HS-27A (cell line): ENCODE measurements at regions not wholly inside any gene's neighbourhood (a gene's known extent, or its start where the extent isn't known, plus 50 kb on each side); places are given as distances from the start of the nearest gene placed in this dataset.
"Not testable (repeated sequence)": the region's sequence is repeated elsewhere in the genome, so short reads cannot be mapped to it uniquely, and the experiment has no call there.

Source experiments
- DNase-seq: peaks from one replicate; pipeline ENCODE4 v3.0.0-alpha.2; 2012; ENCODE audit warnings: low read depth, missing footprints

GRCh38 chr12:68984796-68985573 is 52.0 kb upstream of the CPM start:
- no peak for DNase-seq

- DNase-seq: not testable (repeated sequence)
Observed at GRCh38 chr12:68997526-68997925, 64.6 kb upstream of the CPM start.

DNA sequence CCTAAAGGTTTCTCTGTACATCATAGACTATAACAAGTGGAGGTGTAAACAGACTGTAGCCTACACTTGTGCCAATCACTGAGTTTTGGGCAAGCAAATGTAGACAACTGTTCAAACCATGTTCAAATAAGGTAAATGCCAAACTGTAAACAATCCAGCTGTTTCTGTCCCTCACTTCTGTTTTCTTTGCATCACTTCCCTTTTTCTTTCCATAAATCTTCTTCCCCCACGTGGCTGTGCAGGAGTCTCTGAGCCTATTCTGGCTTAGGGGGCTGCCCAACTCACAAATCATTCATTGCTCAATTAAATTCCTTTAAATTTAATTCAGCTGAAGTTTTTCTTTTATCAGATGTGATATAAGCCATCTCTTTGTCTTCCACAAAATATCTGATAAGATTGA is 65.1 kb upstream of the CPM start:
- no peak for DNase-seq

GRCh38 chr12:69000074-69000473 is 67.1 kb upstream of the CPM start:
- DNase-seq: no peak

DNA sequence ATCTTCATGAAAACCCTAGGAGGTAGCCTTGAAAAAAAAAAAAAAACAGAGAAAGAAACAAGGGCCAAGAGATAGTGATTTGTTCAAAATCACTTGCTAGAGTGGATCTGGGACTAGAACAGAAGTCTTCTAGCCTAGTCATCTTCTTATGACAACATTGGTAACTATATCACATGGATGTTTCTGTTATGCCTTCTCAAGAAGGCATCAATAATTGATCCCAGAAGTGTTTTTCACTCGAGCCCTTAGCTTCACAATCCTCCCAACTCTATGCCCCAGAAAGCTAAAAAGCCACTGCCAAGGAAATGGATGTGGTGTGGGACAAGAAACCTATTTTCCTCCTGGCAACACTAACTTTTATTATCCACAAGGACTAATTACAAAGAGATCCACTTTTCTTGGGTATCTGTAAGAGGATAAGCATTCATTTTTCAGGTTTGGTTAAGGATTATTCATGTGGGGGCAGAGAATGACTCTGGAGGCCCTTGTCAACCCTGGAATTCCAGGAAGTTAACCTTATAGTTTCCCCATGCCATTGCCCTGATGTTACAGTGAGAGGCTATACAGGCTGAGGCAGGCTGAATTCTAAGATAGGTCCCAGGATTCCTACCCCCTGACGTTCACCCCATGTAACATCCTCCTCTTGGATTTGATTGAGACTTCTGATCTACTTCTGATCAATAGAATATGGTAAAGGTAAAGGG is 67.7 kb upstream of the CPM start:
- no peak for DNase-seq

DNA sequence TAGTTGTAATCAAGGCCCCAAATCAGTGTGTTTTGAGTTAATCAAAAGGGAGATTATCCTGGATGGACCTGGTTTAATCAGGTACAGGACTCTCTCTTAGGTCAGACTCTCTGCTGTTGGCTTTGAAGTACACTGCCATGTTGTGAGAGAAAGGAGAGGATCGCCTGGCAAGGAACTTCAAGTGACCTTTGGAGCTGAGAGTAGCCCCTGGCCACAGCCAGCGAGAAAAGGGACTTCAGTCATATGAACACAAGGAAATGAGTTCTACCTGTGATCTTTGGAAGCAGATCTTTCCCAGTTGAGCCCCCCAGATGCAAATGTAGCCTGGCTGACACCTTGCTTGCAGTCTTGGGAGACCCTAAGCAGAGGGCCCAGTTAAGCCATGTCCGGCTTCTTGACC is 68.3 kb upstream of the CPM start:
- DNase-seq: no peak

- no peak for DNase-seq
Observed at GRCh38 chr12:69002969-69003368, 70.0 kb upstream of the CPM start.

DNA sequence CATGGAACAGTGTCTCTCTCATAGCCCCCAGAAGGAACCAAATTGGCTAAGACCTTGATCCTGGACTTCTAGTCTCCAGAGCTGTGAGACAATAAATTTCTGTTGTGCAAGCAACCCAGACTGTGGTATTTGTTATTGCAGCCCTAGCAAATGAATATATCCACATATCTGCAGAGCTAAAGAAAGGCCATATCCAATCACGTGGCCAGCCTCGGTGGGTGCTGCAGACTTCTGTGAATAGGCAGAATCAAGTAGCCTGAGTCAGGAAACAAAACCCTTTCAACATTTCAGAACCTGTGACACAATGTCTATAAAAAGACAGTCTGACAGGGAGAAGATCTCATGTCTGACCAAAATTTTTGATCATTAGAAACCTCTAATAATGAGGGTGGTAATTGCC is 71.0 kb upstream of the CPM start:
- DNase-seq: no peak

- no peak for DNase-seq
Observed at GRCh38 chr12:69007101-69007854, 74.3 kb upstream of the CPM start.

- DNase-seq: no peak
Observed at GRCh38 chr12:69007855-69008351, 74.9 kb upstream of the CPM start.

GRCh38 chr12:69008520-69008919 is 75.5 kb upstream of the CPM start:
- no peak for DNase-seq

GRCh38 chr12:69014047-69014446 is 81.1 kb upstream of the CPM start:
- no peak for DNase-seq

- no peak for DNase-seq
Observed at GRCh38 chr12:69015017-69015416, 82.0 kb upstream of the CPM start.

GRCh38 chr12:69015831-69016230 is 82.9 kb upstream of the CPM start:
- DNase-seq: no peak

GRCh38 chr12:69019082-69019481 is 86.1 kb upstream of the CPM start:
- no peak for DNase-seq

DNA sequence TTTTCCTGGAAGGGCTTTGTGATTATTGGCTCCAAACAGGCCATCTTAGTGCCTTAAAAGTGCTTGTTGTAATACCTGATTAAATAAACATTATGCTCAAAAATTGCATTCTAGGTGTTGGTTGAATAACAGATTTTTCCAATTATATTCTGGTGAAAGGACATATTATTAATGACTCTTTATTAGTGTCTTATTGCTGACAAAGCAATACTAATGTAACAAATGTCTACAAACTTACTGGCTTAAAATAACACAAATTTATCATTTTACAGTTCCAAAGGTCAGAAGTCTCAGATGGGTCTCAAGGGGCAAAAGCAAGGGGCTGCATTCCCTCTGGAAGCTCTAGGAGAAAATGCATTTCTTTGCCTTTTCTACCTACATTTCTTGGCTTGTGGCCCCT is 86.9 kb upstream of the CPM start:
- no peak for DNase-seq

- no peak for DNase-seq
Observed at GRCh38 chr12:69022674-69023073, 89.7 kb upstream of the CPM start.

GRCh38 chr12:69023840-69024239 is 90.9 kb upstream of the CPM start:
- DNase-seq: no peak

GRCh38 chr12:69024413-69024812 is 91.4 kb upstream of the CPM start:
- no peak for DNase-seq

GRCh38 chr12:69024907-69025306 is 91.9 kb upstream of the CPM start:
- no peak for DNase-seq

DNA sequence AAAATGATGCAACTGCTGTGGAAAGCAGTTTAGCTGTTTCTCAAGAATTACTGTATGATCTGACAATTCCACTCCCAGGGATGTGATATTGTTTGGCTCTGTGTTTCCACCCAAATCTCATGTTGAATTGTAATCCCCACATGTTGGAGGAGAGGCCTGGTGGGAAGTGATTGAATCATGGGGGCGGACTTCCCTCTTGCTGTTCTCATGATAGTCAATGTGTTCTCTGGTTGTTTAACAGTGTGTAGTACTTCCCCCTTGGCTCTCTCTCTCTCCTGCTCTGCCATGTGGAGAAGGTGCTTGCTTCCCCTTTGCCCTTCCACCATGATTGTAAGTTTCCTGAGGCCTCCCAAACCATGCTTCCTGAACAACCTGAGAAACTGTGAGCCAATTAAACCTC is 93.4 kb upstream of the CPM start:
- DNase-seq: no peak

GRCh38 chr12:69027411-69027881 is 94.5 kb upstream of the CPM start:
- no peak for DNase-seq
